SH-SY5Y (cell line): ENCODE measurements at regions not wholly inside any gene's neighbourhood (a gene's known extent, or its start where the extent isn't known, plus 50 kb on each side); places are given as distances from the start of the nearest gene placed in this dataset.

Experiments
- GATA2 ChIP-seq: IDR thresholded peaks from 2 replicates; pipeline ENCODE4 v1.6.1; 2011; ENCODE audit warnings: mild to moderate bottlenecking, low read depth, low read length
- GATA3 ChIP-seq: IDR thresholded peaks from 2 replicates; pipeline ENCODE4 v1.6.1; 2011; ENCODE audit warnings: low read depth, mild to moderate bottlenecking, low read length, moderate library complexity

DNA sequence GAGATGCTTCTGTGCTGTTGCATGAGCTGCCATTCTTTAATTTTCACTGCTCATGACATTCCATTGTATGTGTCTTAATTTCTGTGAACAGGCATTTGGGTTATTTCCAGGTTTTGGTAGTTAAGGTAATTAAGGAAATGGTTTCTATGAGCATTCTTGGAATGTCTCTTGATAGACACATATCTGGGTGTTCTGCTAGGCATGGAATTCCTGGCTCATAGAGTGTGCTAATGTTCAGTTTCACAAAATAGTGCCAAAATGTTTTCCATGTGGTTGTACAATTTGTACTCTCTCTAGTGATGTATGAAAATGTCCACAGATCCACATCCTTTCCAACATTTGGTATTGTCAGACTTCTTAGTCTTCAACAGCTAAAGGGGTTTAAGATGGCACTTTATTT is 680.9 kb upstream of the SGCG start:
- TF ChIP-seq GATA3, result no peak
- no peak for TF ChIP-seq GATA2
